Heart left ventricle (tissue), 13 donors: ENCODE measurements at regions not wholly inside any gene's neighbourhood (a gene's known extent, or its start where the extent isn't known, plus 50 kb on each side); places are given as distances from the start of the nearest gene placed in this dataset.

ENCODE experiments used
- CTCF ChIP-seq, 12 donors: fragments of 200-600 bp; sonication (generic) in 4 of 12; IDR thresholded peaks; one replicate each; pipeline versions ENCODE4 v1.5.0 to v1.8.0; 2018 to 2022; ENCODE audit warnings: antibody characterized with exemption in 12 of 12, mild to moderate bottlenecking in 5 of 12
- POLR2A ChIP-seq, 2 donors: fragments of 450-650 bp; IDR thresholded peaks; one replicate each; pipeline ENCODE4 v1.6.1; 2017; ENCODE audit warnings: antibody characterized with exemption in 2 of 2, mild to moderate bottlenecking in 2 of 2, moderate library complexity in 2 of 2
- donor health status: ischemic (EF 13 %, LVEDD 7.1; RV severe dilation, severe dysfunction).
- donor health status: DM: no; HTN: yes; CAD: no.
- donor health status: DM: no; HTN: no; CAD: no.
- donor health status: ischemic (EF 25% LVEDD 6.9; RV normal size, moderate dysfunction).
- donor health status: ischemic (EF 25% LVEDD 5.7; RV mildly dilated, moderate dysfunction).
- donor health status: ischemic (EF 35%, LVEDD 5.7; RV mildly dilated, moderate dysfunction).
- donor health status: nonischemic (EF 11% LVEDD 7.7; RV severe dilation, severe dysfunction).
- donor health status: DM: yes; HTN: yes; CAD: no.
- donor health status: PGD.
- donor health status: ischemic (EF 29% LVEDD 5.4; RV normal size, mild dysfunction).
- donor health status: nonischemic (EF 23%, LVEDD 6.1; RV moderate dilation, normal function).

- TF ChIP-seq CTCF (IDR thresholded peaks at IDR 0.05) (no peak), POLR2A (IDR thresholded peaks at IDR 0.05) (no peak)
Measured at GRCh38 chr7:26454180-26454579, 162.5 kb downstream of the SNX10 start.
